ENCODE measurements at regions not wholly inside any gene's neighbourhood (a gene's known extent, or its start where the extent isn't known, plus 50 kb on each side); places are given as distances from the start of the nearest gene placed in this dataset.

DNA sequence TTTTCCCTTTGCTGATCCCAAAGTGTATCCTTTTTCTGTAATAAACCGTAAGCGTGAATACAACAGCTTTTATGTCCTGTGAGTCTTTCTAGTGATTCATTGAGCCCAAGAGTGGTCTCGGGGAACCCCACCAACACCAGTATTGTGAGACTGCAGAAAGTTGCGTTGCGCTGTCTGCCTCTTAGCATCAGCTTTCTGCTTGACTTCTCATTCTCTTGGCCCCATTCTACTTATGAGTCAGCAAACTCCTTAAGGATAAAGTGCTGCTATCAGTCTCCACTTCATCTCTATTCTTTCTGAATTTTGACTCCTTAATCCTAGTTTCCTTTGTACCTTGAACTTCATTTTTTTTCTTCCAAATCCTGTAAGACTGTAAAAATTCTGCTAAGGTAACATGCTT is 184.3 kb upstream of the MBL2 start:
- H3K9me3 ChIP-seq (ENCODE audit: insufficient read depth, low read length, severe bottlenecking), result peaks cover 4% of the 10 kb centered on the region
- TF ChIP-seq EZH2 (IDR thresholded peaks at IDR 0.05; ENCODE audit: borderline replicate concordance, low read depth, low read length, severe bottlenecking), result no peak
- TF ChIP-seq, protein P1, sequence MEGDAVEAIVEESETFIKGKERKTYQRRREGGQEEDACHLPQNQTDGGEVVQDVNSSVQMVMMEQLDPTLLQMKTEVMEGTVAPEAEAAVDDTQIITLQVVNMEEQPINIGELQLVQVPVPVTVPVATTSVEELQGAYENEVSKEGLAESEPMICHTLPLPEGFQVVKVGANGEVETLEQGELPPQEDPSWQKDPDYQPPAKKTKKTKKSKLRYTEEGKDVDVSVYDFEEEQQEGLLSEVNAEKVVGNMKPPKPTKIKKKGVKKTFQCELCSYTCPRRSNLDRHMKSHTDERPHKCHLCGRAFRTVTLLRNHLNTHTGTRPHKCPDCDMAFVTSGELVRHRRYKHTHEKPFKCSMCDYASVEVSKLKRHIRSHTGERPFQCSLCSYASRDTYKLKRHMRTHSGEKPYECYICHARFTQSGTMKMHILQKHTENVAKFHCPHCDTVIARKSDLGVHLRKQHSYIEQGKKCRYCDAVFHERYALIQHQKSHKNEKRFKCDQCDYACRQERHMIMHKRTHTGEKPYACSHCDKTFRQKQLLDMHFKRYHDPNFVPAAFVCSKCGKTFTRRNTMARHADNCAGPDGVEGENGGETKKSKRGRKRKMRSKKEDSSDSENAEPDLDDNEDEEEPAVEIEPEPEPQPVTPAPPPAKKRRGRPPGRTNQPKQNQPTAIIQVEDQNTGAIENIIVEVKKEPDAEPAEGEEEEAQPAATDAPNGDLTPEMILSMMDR (IDR thresholded peaks at IDR 0.05; ENCODE audit: borderline replicate concordance, extremely low read depth, low read length, poor library complexity, severe bottlenecking), result no peak
- no peak for DNase-seq
- no peak overlapping the region for H3K9ac ChIP-seq (ENCODE audit: low read depth, low read length)
- no peaks in the 10 kb centered on the region for H3K79me2 ChIP-seq (ENCODE audit: insufficient read depth, low read length)
- H3K4me2 ChIP-seq (ENCODE audit: insufficient read depth, low read length), result no peak overlapping the region
- H3K27me3 ChIP-seq (ENCODE audit: insufficient read depth, low read length, poor library complexity), result no peaks in the 10 kb centered on the region
- H3K4me3 ChIP-seq (ENCODE audit: low read depth in 1 of 2, low read length in 2 of 2), result no peak overlapping the region
- no peaks in the 10 kb centered on the region for H3K36me3 ChIP-seq (ENCODE audit: insufficient read depth, low read length)
- no peak overlapping the region for H2AFZ ChIP-seq (ENCODE audit: low read depth, low read length)
- no peaks in the 10 kb centered on the region for H4K20me1 ChIP-seq (ENCODE audit: insufficient read depth, low read length)
- no peak for ATAC-seq (ENCODE audit: insufficient read depth, low read depth)
- no peak overlapping the region for H3K27ac ChIP-seq (ENCODE audit: low read length)
- no peaks in the 10 kb centered on the region for H3K4me1 ChIP-seq (ENCODE audit: insufficient read depth, low read length)

DNA sequence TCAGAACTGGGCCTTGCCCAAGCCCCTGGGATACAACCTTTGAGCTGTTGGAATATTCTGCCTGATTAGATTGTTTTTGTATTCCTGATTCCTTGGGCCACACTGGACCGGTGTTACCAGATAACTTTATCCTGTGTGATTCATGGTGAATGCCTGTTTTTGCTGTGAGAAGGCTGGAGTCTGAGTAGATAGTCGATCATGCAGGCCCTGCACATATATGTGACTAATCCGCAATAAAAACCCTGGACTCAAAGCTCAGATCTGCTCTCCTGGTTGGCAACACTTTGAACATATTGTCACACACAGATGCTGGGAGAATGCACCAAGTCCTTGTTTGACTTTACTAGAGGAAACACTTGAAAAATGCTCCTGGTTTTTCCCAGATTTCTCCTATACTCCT is 183.9 kb upstream of the MBL2 start:
- no peaks in the 10 kb centered on the region for H3K79me2 ChIP-seq (ENCODE audit: insufficient read depth, low read length)
- H3K27ac ChIP-seq (ENCODE audit: low read length), result no peak overlapping the region
- no peak for DNase-seq
- no peak overlapping the region for H3K9ac ChIP-seq (ENCODE audit: low read depth, low read length)
- H4K20me1 ChIP-seq (ENCODE audit: insufficient read depth, low read length), result no peaks in the 10 kb centered on the region
- H3K9me3 ChIP-seq (ENCODE audit: insufficient read depth, low read length, severe bottlenecking), result peaks cover 4% of the 10 kb centered on the region
- no peaks in the 10 kb centered on the region for H3K27me3 ChIP-seq (ENCODE audit: insufficient read depth, low read length, poor library complexity)
- no peak overlapping the region for H3K4me3 ChIP-seq (ENCODE audit: low read depth in 1 of 2, low read length in 2 of 2)
- H2AFZ ChIP-seq (ENCODE audit: low read depth, low read length), result no peak overlapping the region
- H3K4me1 ChIP-seq (ENCODE audit: insufficient read depth, low read length), result no peaks in the 10 kb centered on the region
- ATAC-seq (ENCODE audit: insufficient read depth, low read depth), result no peak
- TF ChIP-seq EZH2 (IDR thresholded peaks at IDR 0.05; ENCODE audit: borderline replicate concordance, low read depth, low read length, severe bottlenecking), result no peak
- TF ChIP-seq, protein P1 (IDR thresholded peaks at IDR 0.05; ENCODE audit: borderline replicate concordance, extremely low read depth, low read length, poor library complexity, severe bottlenecking), result no peak
- H3K4me2 ChIP-seq (ENCODE audit: insufficient read depth, low read length), result no peak overlapping the region
- H3K36me3 ChIP-seq (ENCODE audit: insufficient read depth, low read length), result no peaks in the 10 kb centered on the region

DNA sequence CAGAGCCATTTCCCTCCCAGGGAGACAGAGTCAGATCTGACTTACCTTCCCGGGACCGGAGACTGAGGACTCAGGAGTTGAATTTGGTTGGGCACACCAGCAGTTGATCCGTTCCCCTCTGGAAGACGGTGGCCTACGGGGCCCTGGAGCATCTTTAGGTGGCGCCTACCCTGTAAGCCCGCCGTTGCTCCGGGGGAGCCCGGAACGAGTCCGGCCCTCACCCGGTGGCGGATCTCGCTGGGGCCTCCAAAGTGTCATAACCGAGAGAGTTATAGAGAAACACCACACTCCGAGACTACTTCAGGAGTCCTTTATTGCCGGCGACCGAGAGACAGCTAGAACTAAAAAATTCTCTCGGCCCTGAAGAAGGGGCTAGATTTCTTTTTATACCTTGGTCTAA is 182.8 kb upstream of the MBL2 start:
- H3K9ac ChIP-seq (ENCODE audit: low read depth, low read length), result no peak overlapping the region
- DNase-seq, result no peak
- no peak overlapping the region for H3K4me3 ChIP-seq (ENCODE audit: low read depth in 1 of 2, low read length in 2 of 2)
- peaks cover 4% of the 10 kb centered on the region for H3K9me3 ChIP-seq (ENCODE audit: insufficient read depth, low read length, severe bottlenecking)
- ATAC-seq (ENCODE audit: insufficient read depth, low read depth), result no peak
- H4K20me1 ChIP-seq (ENCODE audit: insufficient read depth, low read length), result no peaks in the 10 kb centered on the region
- H3K36me3 ChIP-seq (ENCODE audit: insufficient read depth, low read length), result no peaks in the 10 kb centered on the region
- no peaks in the 10 kb centered on the region for H3K79me2 ChIP-seq (ENCODE audit: insufficient read depth, low read length)
- TF ChIP-seq, protein P1 (IDR thresholded peaks at IDR 0.05; ENCODE audit: borderline replicate concordance, extremely low read depth, low read length, poor library complexity, severe bottlenecking), result no peak
- TF ChIP-seq EZH2 (IDR thresholded peaks at IDR 0.05; ENCODE audit: borderline replicate concordance, low read depth, low read length, severe bottlenecking), result no peak
- no peak overlapping the region for H2AFZ ChIP-seq (ENCODE audit: low read depth, low read length)
- no peaks in the 10 kb centered on the region for H3K4me1 ChIP-seq (ENCODE audit: insufficient read depth, low read length)
- H3K27me3 ChIP-seq (ENCODE audit: insufficient read depth, low read length, poor library complexity), result no peaks in the 10 kb centered on the region
- H3K4me2 ChIP-seq (ENCODE audit: insufficient read depth, low read length), result no peak overlapping the region
- no peak overlapping the region for H3K27ac ChIP-seq (ENCODE audit: low read length)

DNA sequence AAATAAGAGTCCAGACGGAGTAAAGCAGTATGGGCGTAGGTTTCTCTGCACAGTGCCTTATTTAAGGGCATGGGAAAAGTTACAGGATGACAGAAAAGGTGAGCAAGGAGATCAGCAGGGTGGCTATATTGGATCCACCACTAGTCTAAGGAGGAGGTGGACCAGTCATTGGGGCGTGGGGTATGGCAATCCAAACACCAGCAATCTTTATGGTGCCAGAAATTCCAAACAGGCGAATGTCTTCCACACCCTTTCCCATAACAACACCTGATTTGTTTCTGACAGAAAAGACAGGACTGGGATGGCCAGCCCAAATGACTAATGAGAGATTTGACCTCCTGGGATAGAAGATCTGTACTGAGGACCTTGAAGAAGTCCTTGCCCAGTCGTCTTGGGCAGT is 181.8 kb upstream of the MBL2 start:
- no peaks in the 10 kb centered on the region for H4K20me1 ChIP-seq (ENCODE audit: insufficient read depth, low read length)
- H3K4me2 ChIP-seq (ENCODE audit: insufficient read depth, low read length), result no peak overlapping the region
- no peaks in the 10 kb centered on the region for H3K79me2 ChIP-seq (ENCODE audit: insufficient read depth, low read length)
- ATAC-seq (ENCODE audit: insufficient read depth, low read depth), result no peak
- no peak overlapping the region for H2AFZ ChIP-seq (ENCODE audit: low read depth, low read length)
- no peaks in the 10 kb centered on the region for H3K36me3 ChIP-seq (ENCODE audit: insufficient read depth, low read length)
- no peak overlapping the region for H3K4me3 ChIP-seq (ENCODE audit: low read depth in 1 of 2, low read length in 2 of 2)
- no peak for TF ChIP-seq EZH2 (IDR thresholded peaks at IDR 0.05; ENCODE audit: borderline replicate concordance, low read depth, low read length, severe bottlenecking)
- TF ChIP-seq, protein P1 (IDR thresholded peaks at IDR 0.05; ENCODE audit: borderline replicate concordance, extremely low read depth, low read length, poor library complexity, severe bottlenecking), result no peak
- H3K27ac ChIP-seq (ENCODE audit: low read length), result no peak overlapping the region
- DNase-seq, result no peak
- H3K9ac ChIP-seq (ENCODE audit: low read depth, low read length), result no peak overlapping the region
- no peaks in the 10 kb centered on the region for H3K27me3 ChIP-seq (ENCODE audit: insufficient read depth, low read length, poor library complexity)
- peaks cover 4% of the 10 kb centered on the region for H3K9me3 ChIP-seq (ENCODE audit: insufficient read depth, low read length, severe bottlenecking)
- H3K4me1 ChIP-seq (ENCODE audit: insufficient read depth, low read length), result no peaks in the 10 kb centered on the region
